Sigmoid colon (tissue), 6 donors: ENCODE measurements at regions not wholly inside any gene's neighbourhood (a gene's known extent, or its start where the extent isn't known, plus 50 kb on each side); places are given as distances from the start of the nearest gene placed in this dataset.

Experiments
- DNase-seq: peaks from one replicate; pipeline ENCODE4 v3.0.0-alpha.2; 2019
- H3K27ac ChIP-seq, 4 donors: fragments of 200-600 bp; sonication (generic); one replicate each; pipeline ENCODE4 v1.5.1; 2016 to 2019; ENCODE audit warnings: mild to moderate bottlenecking in 1 of 4
- H3K27me3 ChIP-seq, 3 donors: fragments of 200-600 bp; sonication (generic); one replicate each; pipeline ENCODE4 v1.5.1; 2019; ENCODE audit warnings: mild to moderate bottlenecking in 1 of 3
- H3K36me3 ChIP-seq, 4 donors: fragments of 200-600 bp; sonication (generic); one replicate each; pipeline ENCODE4 v1.5.1; 2016 to 2019
- H3K4me1 ChIP-seq, 4 donors: fragments of 200-600 bp; sonication (generic); one replicate each; pipeline ENCODE4 v1.5.1; 2017 to 2019
- H3K4me3 ChIP-seq, 4 donors: fragments of 200-600 bp; sonication (generic); one replicate each; pipeline ENCODE4 v1.5.1; 2017 to 2019; ENCODE audit warnings: mild to moderate bottlenecking in 2 of 4, moderate library complexity in 1 of 4
- H3K9me3 ChIP-seq, 4 donors: fragments of 200-600 bp in 3 of 4; sonication (generic) in 3 of 4; one replicate each; pipeline versions ENCODE4 v1.5.1 to v1.6.1; 2013 to 2019
- CTCF ChIP-seq, 4 experiments: fragments of 450-650 bp in 3 of 4; fragments of 200-600 bp in 1 of 4; IDR thresholded peaks; one replicate each; pipeline ENCODE4 v1.5.1; 2016 to 2019; ENCODE audit warnings: antibody characterized with exemption in 4 of 4, mild to moderate bottlenecking in 3 of 4, moderate library complexity in 2 of 4
- EP300 ChIP-seq, 4 donors: sonication (generic); formaldehyde crosslinking; IDR thresholded peaks; one replicate each; pipeline ENCODE4 v1.6.1; 2017; ENCODE audit warnings: antibody characterized with exemption in 4 of 4
- POLR2A ChIP-seq, 2 donors: fragments of 450-650 bp; IDR thresholded peaks; one replicate each; pipeline ENCODE4 v1.6.1; 2016; ENCODE audit warnings: antibody characterized with exemption in 2 of 2, mild to moderate bottlenecking in 2 of 2, moderate library complexity in 2 of 2
- POLR2AphosphoS5 ChIP-seq, 4 donors: sonication (generic); formaldehyde crosslinking; IDR thresholded peaks; one replicate each; pipeline ENCODE4 v1.6.1; 2017; ENCODE audit warnings: antibody characterized with exemption in 4 of 4
- WGBS, 2 donors: extraction: QIAGEN DNeasy Blood & Tissue Kit; methylation state at CpG; one replicate each; pipeline ENCODE4 v1.1.7; 2013; 5-methylcytosine and 5-hydroxymethylcytosine counted together
- intact Hi-C: fragments of 100-400 bp; cut with DNase I; formaldehyde crosslinking; loops from one replicate; pipeline ENCODE4 v1.15.1; 2023
- donor health status: healthy with polysubstance abuse.
- donor health status: healthy.

- peaks cover 0 to 3% (median 0%) of the 10 kb centered on the region in 4 donors for H3K9me3 ChIP-seq
- intact Hi-C loops = no loop called here
- no peaks in the 10 kb centered on the region for H3K27me3 ChIP-seq
- WGBS, 2 donors = 70 to 86% methylated on average over 3 of the region's 3 CpGs
- no peak overlapping the region for H3K27ac ChIP-seq
- TF ChIP-seq EP300 (IDR thresholded peaks at IDR 0.05) = no peak
- no peak for TF ChIP-seq CTCF (IDR thresholded peaks at IDR 0.05)
- TF ChIP-seq POLR2AphosphoS5 (IDR thresholded peaks at IDR 0.05) = no peak
- TF ChIP-seq POLR2A (IDR thresholded peaks at IDR 0.05) = no peak
- no peaks in the 10 kb centered on the region for H3K4me1 ChIP-seq
- no peak overlapping the region for H3K4me3 ChIP-seq
- H3K36me3 ChIP-seq = no peaks in the 10 kb centered on the region
- DNase-seq = no peak
Observed at GRCh38 chr6:148109732-148110131, 232.9 kb upstream of the SASH1 start.

- H3K27ac ChIP-seq = no peak overlapping the region
- no peak for DNase-seq
- H3K27me3 ChIP-seq = no peaks in the 10 kb centered on the region
- 89 to 90% methylated on average over 3 of the region's 3 CpGs for WGBS, 2 donors
- H3K36me3 ChIP-seq = no peaks in the 10 kb centered on the region
- peaks cover 0 to 3% (median 0%) of the 10 kb centered on the region in 4 donors for H3K9me3 ChIP-seq
- no peak for TF ChIP-seq POLR2A (IDR thresholded peaks at IDR 0.05)
- no peak for TF ChIP-seq POLR2AphosphoS5 (IDR thresholded peaks at IDR 0.05)
- TF ChIP-seq EP300 (IDR thresholded peaks at IDR 0.05) = no peak
- no peak for TF ChIP-seq CTCF (IDR thresholded peaks at IDR 0.05)
- no peak overlapping the region for H3K4me3 ChIP-seq
- intact Hi-C loops = no loop called here
- no peaks in the 10 kb centered on the region for H3K4me1 ChIP-seq
Observed at GRCh38 chr6:148110925-148111324, 231.7 kb upstream of the SASH1 start.

GRCh38 chr6:148112851-148113319 is 229.8 kb upstream of the SASH1 start:
- 86% methylated on average over 2 of the region's 2 CpGs for whole genome bisulfite sequencing, 2 donors
- Histone ChIP-seq H3K4me1 (no peaks in the 10 kb centered on the region), H3K9me3 (peaks cover 0 to 3% (median 0%) of the 10 kb centered on the region in 4 donors), H3K36me3 (no peaks in the 10 kb centered on the region), H3K27me3 (no peaks in the 10 kb centered on the region), H3K27ac (no peak overlapping the region), H3K4me3 (no peak overlapping the region)
- no peak for DNase-seq
- intact Hi-C loops = no loop called here
- TF ChIP-seq EP300 (IDR thresholded peaks at IDR 0.05) (no peak), POLR2A (IDR thresholded peaks at IDR 0.05) (no peak), CTCF (IDR thresholded peaks at IDR 0.05) (no peak), POLR2AphosphoS5 (IDR thresholded peaks at IDR 0.05) (no peak)

- no peaks in the 10 kb centered on the region for H3K36me3 ChIP-seq
- no peak overlapping the region for H3K4me3 ChIP-seq
- no peak overlapping the region for H3K27ac ChIP-seq
- H3K9me3 ChIP-seq = peaks cover 0 to under 1% (median 0%) of the 10 kb centered on the region in 4 donors
- H3K4me1 ChIP-seq = no peaks in the 10 kb centered on the region
- DNase-seq = no peak
- intact Hi-C loops = no loop called here
- no peak for TF ChIP-seq CTCF (IDR thresholded peaks at IDR 0.05)
- no peak for TF ChIP-seq EP300 (IDR thresholded peaks at IDR 0.05)
- no peak for TF ChIP-seq POLR2A (IDR thresholded peaks at IDR 0.05)
- no peak for TF ChIP-seq POLR2AphosphoS5 (IDR thresholded peaks at IDR 0.05)
- whole genome bisulfite sequencing, 2 donors = 83 to 85% methylated on average over 3 of the region's 3 CpGs
- H3K27me3 ChIP-seq = no peaks in the 10 kb centered on the region
Observed at GRCh38 chr6:148116001-148116400, 226.6 kb upstream of the SASH1 start.

GRCh38 chr6:148118244-148118643 is 224.4 kb upstream of the SASH1 start:
- H3K4me1 ChIP-seq = no peaks in the 10 kb centered on the region
- WGBS, 2 donors = 94 to 100% methylated on average over 1 of the region's 1 CpG
- no peak overlapping the region for H3K27ac ChIP-seq
- no peak for DNase-seq
- no peaks in the 10 kb centered on the region for H3K27me3 ChIP-seq
- H3K9me3 ChIP-seq = no peaks in the 10 kb centered on the region
- TF ChIP-seq CTCF (IDR thresholded peaks at IDR 0.05) = no peak
- TF ChIP-seq EP300 (IDR thresholded peaks at IDR 0.05) = no peak
- no peak for TF ChIP-seq POLR2A (IDR thresholded peaks at IDR 0.05)
- no peak for TF ChIP-seq POLR2AphosphoS5 (IDR thresholded peaks at IDR 0.05)
- intact Hi-C loops = no loop called here
- no peak overlapping the region for H3K4me3 ChIP-seq
- no peaks in the 10 kb centered on the region for H3K36me3 ChIP-seq
